Neural cell (in vitro differentiated cells): ENCODE measurements at regions not wholly inside any gene's neighbourhood (a gene's known extent, or its start where the extent isn't known, plus 50 kb on each side); places are given as distances from the start of the nearest gene placed in this dataset.

Source experiments
- H2AFZ ChIP-seq: fragments of 200-600, 300-800 bp; sonication (generic), shearing (Covaris generic); 2 replicates; pipeline ENCODE4 v1.6.0; 2014; ENCODE audit warnings: low read depth, mild to moderate bottlenecking, antibody characterized with exemption, low read length, moderate library complexity
- H3F3A ChIP-seq: fragments of 200-600 bp; shearing (Covaris generic); 2 replicates; pipeline ENCODE4 v1.6.1; 2016; ENCODE audit warnings: mild to moderate bottlenecking, moderate library complexity, mixed read lengths, antibody characterized with exemption, low read length; ENCODE audit not compliant: insufficient read depth, poor library complexity, severe bottlenecking
- H3K27ac ChIP-seq: fragments of 200-600, 300-800 bp; sonication (generic), shearing (Covaris generic); 2 replicates; pipeline ENCODE4 v1.5.1; 2014; ENCODE audit warnings: mild to moderate bottlenecking, low read length, moderate library complexity
- H3K27me3 ChIP-seq: fragments of 300-800, 200-600 bp; sonication (generic), shearing (Covaris generic); 2 replicates; pipeline ENCODE4 v1.6.0; 2014; ENCODE audit warnings: mild to moderate bottlenecking, low read depth, low read length, moderate library complexity; ENCODE audit not compliant: insufficient read depth
- H3K36me3 ChIP-seq: fragments of 300-800, 200-600 bp; sonication (generic), shearing (Covaris generic); 2 replicates; pipeline ENCODE4 v1.5.1; 2014; ENCODE audit warnings: mild to moderate bottlenecking, antibody characterized with exemption, low read length, moderate library complexity; ENCODE audit not compliant: insufficient read depth
- H3K4me2 ChIP-seq: fragments of 300-800, 200-600 bp; sonication (generic), shearing (Covaris generic); 2 replicates; pipeline ENCODE4 v1.6.0; 2014; ENCODE audit warnings: mild to moderate bottlenecking, low read length
- H3K4me3 ChIP-seq: fragments of 300-800, 200-600 bp; sonication (generic), shearing (Covaris generic); 2 replicates; pipeline ENCODE4 v1.5.1; 2014; ENCODE audit warnings: mild to moderate bottlenecking, low read length, moderate library complexity
- H3K79me2 ChIP-seq: fragments of 200-600 bp; shearing (Covaris generic); replicated peaks from 2 replicates; pipeline ENCODE4 v1.6.0; 2014; ENCODE audit warnings: mild to moderate bottlenecking, low read length, moderate library complexity; ENCODE audit not compliant: insufficient read depth
- H3K9ac ChIP-seq: fragments of 300-800, 200-600 bp; sonication (generic), shearing (Covaris generic); 2 replicates; pipeline ENCODE4 v1.6.1; 2016; ENCODE audit warnings: mild to moderate bottlenecking, low read length, mixed read lengths
- H3K9me2 ChIP-seq: fragments of 200-600 bp; shearing (Covaris generic); 2 replicates; pipeline ENCODE4 v1.6.1; 2016; ENCODE audit warnings: mild to moderate bottlenecking, low read length, mixed read lengths; ENCODE audit not compliant: insufficient read depth
- H3K9me3 ChIP-seq: fragments of 200-600, 300-800 bp; sonication (generic), shearing (Covaris generic); 2 replicates; pipeline ENCODE4 v1.6.1; 2016; ENCODE audit warnings: mild to moderate bottlenecking, mixed run types, low read length, moderate library complexity, mixed read lengths
- H4K20me1 ChIP-seq: fragments of 200-600 bp; shearing (Covaris generic); 2 replicates; pipeline ENCODE4 v1.6.1; 2016; ENCODE audit warnings: mild to moderate bottlenecking, mixed run types; ENCODE audit not compliant: insufficient read depth
- CTCF ChIP-seq: fragments of 450-650 bp; IDR thresholded peaks from 2 replicates; pipeline ENCODE4 v1.5.1; 2014; ENCODE audit warnings: antibody characterized with exemption, mild to moderate bottlenecking, moderate library complexity; ENCODE audit not compliant: poor library complexity, severe bottlenecking
- EP300 ChIP-seq: fragments of 450-650 bp; conservative IDR thresholded peaks from 2 replicates; pipeline ENCODE4 v1.6.1; 2014; ENCODE audit warnings: antibody characterized with exemption, mild to moderate bottlenecking, moderate library complexity; ENCODE audit not compliant: poor library complexity, severe bottlenecking
- EZH2 ChIP-seq: fragments of 200-600, 300-800 bp; shearing (Covaris generic), sonication (generic); IDR thresholded peaks from 2 replicates; pipeline ENCODE4 v1.6.1; 2014; ENCODE audit warnings: antibody characterized with exemption, low read length, borderline replicate concordance, mild to moderate bottlenecking; ENCODE audit not compliant: insufficient read depth, poor library complexity, severe bottlenecking
- MXI1 ChIP-seq: fragments of 450-650 bp; conservative IDR thresholded peaks from 2 replicates; pipeline ENCODE4 v1.6.1; 2014; ENCODE audit warnings: antibody characterized with exemption, mild to moderate bottlenecking; ENCODE audit not compliant: poor library complexity, severe bottlenecking
- POLR2AphosphoS5 ChIP-seq: IDR thresholded peaks from 2 replicates; pipeline ENCODE4 v1.6.1; 2012
- RAD21 ChIP-seq: fragments of 450-650 bp; conservative IDR thresholded peaks from 2 replicates; pipeline ENCODE4 v1.6.1; 2014; ENCODE audit warnings: antibody characterized with exemption, mild to moderate bottlenecking, moderate library complexity
- REST ChIP-seq: IDR thresholded peaks from 2 replicates; pipeline ENCODE4 v1.6.1; 2012; ENCODE audit warnings: borderline replicate concordance
- SMC3 ChIP-seq: fragments of 450-650 bp; conservative IDR thresholded peaks from 2 replicates; pipeline ENCODE4 v1.6.1; 2014; ENCODE audit warnings: antibody characterized with exemption, mild to moderate bottlenecking, moderate library complexity; ENCODE audit not compliant: poor library complexity
- TAF1 ChIP-seq: IDR thresholded peaks from 2 replicates; pipeline ENCODE4 v1.6.1; 2012; ENCODE audit warnings: low read depth

GRCh38 chr2:126115975-126116374, 540.0 kb upstream of the GYPC start:
- no peak overlapping the region for H3K27ac ChIP-seq
- H3K4me2 ChIP-seq: no peak overlapping the region
- H3K27me3 ChIP-seq: no peaks in the 10 kb centered on the region
- H3K9ac ChIP-seq: no peak overlapping the region
- TF ChIP-seq EZH2: no peak
- TF ChIP-seq REST: no peak
- no peak for TF ChIP-seq TAF1
- TF ChIP-seq POLR2AphosphoS5: no peak
- TF ChIP-seq RAD21: no peak
- TF ChIP-seq EP300: no peak
- no peak for TF ChIP-seq CTCF
- no peak for TF ChIP-seq MXI1
- TF ChIP-seq SMC3: no peak
- no peaks in the 10 kb centered on the region for H3K79me2 ChIP-seq
- H3F3A ChIP-seq: no peaks in the 10 kb centered on the region
- H3K4me3 ChIP-seq: no peak overlapping the region
- no peaks in the 10 kb centered on the region for H3K36me3 ChIP-seq
- no peak overlapping the region for H2AFZ ChIP-seq
- no peaks in the 10 kb centered on the region for H4K20me1 ChIP-seq
- H3K9me3 ChIP-seq: no peaks in the 10 kb centered on the region
- H3K9me2 ChIP-seq: no peaks in the 10 kb centered on the region

GRCh38 chr2:126117886-126118285, 538.1 kb upstream of the GYPC start:
- Histone ChIP-seq H3K4me3 (no peak overlapping the region), H3K9ac (no peak overlapping the region), H3K4me2 (no peak overlapping the region), H3K79me2 (no peaks in the 10 kb centered on the region), H3K9me3 (no peaks in the 10 kb centered on the region), H2AFZ (no peak overlapping the region), H3K9me2 (no peaks in the 10 kb centered on the region), H3F3A (no peaks in the 10 kb centered on the region), H3K27ac (no peak overlapping the region), H4K20me1 (no peaks in the 10 kb centered on the region), H3K27me3 (no peaks in the 10 kb centered on the region), H3K36me3 (no peaks in the 10 kb centered on the region)
- TF ChIP-seq TAF1 (no peak), EZH2 (no peak), SMC3 (no peak), MXI1 (no peak), REST (no peak), EP300 (no peak), POLR2AphosphoS5 (no peak)
